Stimulated activated naive B cell treated with anti-CD40 and anti-IgM and Interleukin-4, amounts not matched to agents 10 μg/mL and 1 μg/mL and 100 μg/mL, for 72 hours (primary cell): ENCODE measurements at regions not wholly inside any gene's neighbourhood (a gene's known extent, or its start where the extent isn't known, plus 50 kb on each side); places are given as distances from the start of the nearest gene placed in this dataset.

Experiments used
- ATAC-seq, 2 donors: fragments of 150-1000 bp; cut with Tn5 transposase; replicated peaks; 2 replicates each; pipeline ENCODE4 v1.10.0; 2021; ENCODE audit warnings: moderate library complexity in 1 of 2
- DNase-seq: peaks from one replicate; pipeline ENCODE4 v3.0.0; 2021
- H3K27ac Mint-ChIP-seq: one replicate; pipeline ENCODE4 v1.8.0; 2022; ENCODE audit warnings: mild to moderate bottlenecking, mixed read lengths
- H3K27me3 Mint-ChIP-seq, 2 donors: one replicate each; pipeline ENCODE4 v1.8.0; 2022; ENCODE audit warnings: mixed read lengths in 2 of 2
- H3K36me3 Mint-ChIP-seq, 2 donors: one replicate each; pipeline ENCODE4 v1.8.0; 2022; ENCODE audit warnings: mixed read lengths in 2 of 2, mild to moderate bottlenecking in 1 of 2
- H3K4me1 Mint-ChIP-seq, 2 donors: one replicate each; pipeline ENCODE4 v1.8.0; 2022; ENCODE audit warnings: mixed read lengths in 2 of 2, mild to moderate bottlenecking in 1 of 2
- H3K4me3 Mint-ChIP-seq, 2 donors: one replicate each; pipeline ENCODE4 v1.8.0; 2022; ENCODE audit warnings: mild to moderate bottlenecking in 2 of 2, mixed read lengths in 2 of 2, moderate library complexity in 1 of 2
- H3K9me3 Mint-ChIP-seq, 2 donors: one replicate each; pipeline ENCODE4 v1.8.0; 2022; ENCODE audit warnings: mixed read lengths in 2 of 2, mild to moderate bottlenecking in 1 of 2

GRCh38 chr4:181967401-181967800 is 275.8 kb upstream of the TENM3 start:
- Mint-ChIP-seq H3K36me3 (no peaks in the 10 kb centered on the region), H3K9me3 (peaks cover 0 to 1% of the 10 kb centered on the region in 2 donors), H3K4me1 (peaks cover 4 to 7% of the 10 kb centered on the region in 2 donors), H3K27me3 (no peaks in the 10 kb centered on the region), H3K4me3 (no peak overlapping the region), H3K27ac (no peak overlapping the region)
- no peak for DNase-seq
- no peak for ATAC-seq

- no peak for DNase-seq
- Mint-ChIP-seq H3K4me3 (no peak overlapping the region), H3K36me3 (no peaks in the 10 kb centered on the region), H3K27me3 (no peaks in the 10 kb centered on the region), H3K4me1 (peaks cover 4 to 7% of the 10 kb centered on the region in 2 donors), H3K27ac (no peak overlapping the region), H3K9me3 (peaks cover 0 to 1% of the 10 kb centered on the region in 2 donors)
- no peak for ATAC-seq
These were observed 274.8 kb upstream of the TENM3 start for GRCh38 chr4:181968371-181968770.

- H3K9me3 Mint-ChIP-seq, result peaks cover 3% of the 10 kb centered on the region in 2 donors
- no peaks in the 10 kb centered on the region for H3K27me3 Mint-ChIP-seq
- DNase-seq (no peak), ATAC-seq (no peak)
- H3K4me1 Mint-ChIP-seq, result peaks cover 4 to 7% of the 10 kb centered on the region in 2 donors
- no peaks in the 10 kb centered on the region for H3K36me3 Mint-ChIP-seq
- no peak overlapping the region for H3K4me3 Mint-ChIP-seq
- H3K27ac Mint-ChIP-seq, result no peak overlapping the region
These were observed 274.1 kb upstream of the TENM3 start for GRCh38 chr4:181969151-181969550.

- H3K9me3 Mint-ChIP-seq, result peaks cover 3% of the 10 kb centered on the region in 2 donors
- H3K4me3 Mint-ChIP-seq, result no peak overlapping the region
- no peaks in the 10 kb centered on the region for H3K27me3 Mint-ChIP-seq
- no peak overlapping the region for H3K27ac Mint-ChIP-seq
- ATAC-seq (no peak), DNase-seq (no peak)
- no peaks in the 10 kb centered on the region for H3K36me3 Mint-ChIP-seq
- peaks cover 4 to 7% of the 10 kb centered on the region in 2 donors for H3K4me1 Mint-ChIP-seq
These were observed 272.8 kb upstream of the TENM3 start for GRCh38 chr4:181970366-181970765.

- peaks cover 4 to 7% of the 10 kb centered on the region in 2 donors for H3K4me1 Mint-ChIP-seq
- H3K27ac Mint-ChIP-seq, result no peak overlapping the region
- H3K27me3 Mint-ChIP-seq, result no peaks in the 10 kb centered on the region
- ATAC-seq (peak; percentile 62 to 73), DNase-seq (no peak)
- H3K36me3 Mint-ChIP-seq, result no peaks in the 10 kb centered on the region
- H3K9me3 Mint-ChIP-seq, result peaks cover 3 to 4% of the 10 kb centered on the region in 2 donors
- peak overlapping the region; percentile 2 to 23 for H3K4me3 Mint-ChIP-seq
These were observed 271.8 kb upstream of the TENM3 start for GRCh38 chr4:181971411-181971810.

- peaks cover 4 to 7% of the 10 kb centered on the region in 2 donors for H3K4me1 Mint-ChIP-seq
- peaks cover 3 to 4% of the 10 kb centered on the region in 2 donors for H3K9me3 Mint-ChIP-seq
- H3K27me3 Mint-ChIP-seq, result no peaks in the 10 kb centered on the region
- DNase-seq (no peak), ATAC-seq (no peak)
- no peak overlapping the region for H3K27ac Mint-ChIP-seq
- no peak overlapping the region for H3K4me3 Mint-ChIP-seq
- H3K36me3 Mint-ChIP-seq, result no peaks in the 10 kb centered on the region
These were observed 271.2 kb upstream of the TENM3 start for GRCh38 chr4:181971973-181972372.

- Mint-ChIP-seq H3K4me3 (no peak overlapping the region), H3K36me3 (no peaks in the 10 kb centered on the region), H3K27me3 (no peaks in the 10 kb centered on the region), H3K4me1 (no peaks in the 10 kb centered on the region), H3K9me3 (peaks cover 3 to 4% of the 10 kb centered on the region in 2 donors), H3K27ac (no peak overlapping the region)
- ATAC-seq (no peak), DNase-seq (no peak)
These were observed 266.4 kb upstream of the TENM3 start for GRCh38 chr4:181976764-181977163.

GRCh38 chr4:181982437-181982836 is 260.8 kb upstream of the TENM3 start:
- Mint-ChIP-seq H3K27me3 (no peaks in the 10 kb centered on the region), H3K36me3 (no peaks in the 10 kb centered on the region), H3K4me3 (no peak overlapping the region), H3K9me3 (no peaks in the 10 kb centered on the region), H3K4me1 (no peaks in the 10 kb centered on the region), H3K27ac (no peak overlapping the region)
- DNase-seq (no peak), ATAC-seq (no peak)

GRCh38 chr4:181982856-181983255 is 260.3 kb upstream of the TENM3 start:
- Mint-ChIP-seq H3K9me3 (no peaks in the 10 kb centered on the region), H3K4me3 (no peak overlapping the region), H3K27me3 (no peaks in the 10 kb centered on the region), H3K36me3 (no peaks in the 10 kb centered on the region), H3K4me1 (no peaks in the 10 kb centered on the region), H3K27ac (no peak overlapping the region)
- DNase-seq, result no peak
- no peak for ATAC-seq

GRCh38 chr4:181987392-181987791 is 255.8 kb upstream of the TENM3 start:
- DNase-seq, result no peak
- Mint-ChIP-seq H3K36me3 (no peaks in the 10 kb centered on the region), H3K27me3 (no peaks in the 10 kb centered on the region), H3K4me3 (no peak overlapping the region), H3K9me3 (no peaks in the 10 kb centered on the region), H3K27ac (no peak overlapping the region), H3K4me1 (no peaks in the 10 kb centered on the region)
- ATAC-seq, result no peak

GRCh38 chr4:181989071-181989470 is 254.1 kb upstream of the TENM3 start:
- DNase-seq (no peak), ATAC-seq (no peak)
- no peaks in the 10 kb centered on the region for H3K36me3 Mint-ChIP-seq
- no peaks in the 10 kb centered on the region for H3K27me3 Mint-ChIP-seq
- no peak overlapping the region for H3K27ac Mint-ChIP-seq
- H3K9me3 Mint-ChIP-seq, result no peaks in the 10 kb centered on the region
- no peaks in the 10 kb centered on the region for H3K4me1 Mint-ChIP-seq
- no peak overlapping the region for H3K4me3 Mint-ChIP-seq

- Mint-ChIP-seq H3K27me3 (no peaks in the 10 kb centered on the region), H3K4me1 (no peaks in the 10 kb centered on the region), H3K9me3 (no peaks in the 10 kb centered on the region), H3K36me3 (no peaks in the 10 kb centered on the region), H3K4me3 (no peak overlapping the region), H3K27ac (no peak overlapping the region)
- ATAC-seq (no peak), DNase-seq (no peak)
These were observed 251.7 kb upstream of the TENM3 start for GRCh38 chr4:181991369-181992108.

GRCh38 chr4:181998398-181999295 is 244.6 kb upstream of the TENM3 start:
- no peak overlapping the region for H3K4me3 Mint-ChIP-seq
- peaks cover 2 to 5% of the 10 kb centered on the region in 2 donors for H3K9me3 Mint-ChIP-seq
- DNase-seq (no peak), ATAC-seq (no peak)
- no peaks in the 10 kb centered on the region for H3K36me3 Mint-ChIP-seq
- H3K27ac Mint-ChIP-seq, result no peak overlapping the region
- no peaks in the 10 kb centered on the region for H3K27me3 Mint-ChIP-seq
- H3K4me1 Mint-ChIP-seq, result no peaks in the 10 kb centered on the region

- ATAC-seq, result no peak
- Mint-ChIP-seq H3K27ac (no peak overlapping the region), H3K27me3 (no peaks in the 10 kb centered on the region), H3K36me3 (no peaks in the 10 kb centered on the region), H3K4me1 (no peaks in the 10 kb centered on the region), H3K4me3 (no peak overlapping the region), H3K9me3 (peaks cover 2 to 8% of the 10 kb centered on the region in 2 donors)
- DNase-seq, result no peak
These were observed 243.1 kb upstream of the TENM3 start for GRCh38 chr4:182000077-182000476.

- Mint-ChIP-seq H3K27me3 (no peaks in the 10 kb centered on the region), H3K4me3 (no peak overlapping the region), H3K4me1 (no peaks in the 10 kb centered on the region), H3K36me3 (no peaks in the 10 kb centered on the region), H3K9me3 (peaks cover 0 to 3% of the 10 kb centered on the region in 2 donors), H3K27ac (no peak overlapping the region)
- ATAC-seq (no peak), DNase-seq (no peak)
These were observed 232.3 kb upstream of the TENM3 start for GRCh38 chr4:182010876-182011275.
